ENCODE measurements at regions not wholly inside any gene's neighbourhood (a gene's known extent, or its start where the extent isn't known, plus 50 kb on each side); places are given as distances from the start of the nearest gene placed in this dataset.
A peak's percentile ranks its signal among the peaks of the same experiment; 100 is the strongest.

GRCh38 chr21:31473685-31474345 is 129.8 kb upstream of the TIAM1 start:
- no peak for DNase-seq
- Mint-ChIP-seq H3K36me3 (no peaks in the 10 kb centered on the region), H3K9me3 (peaks cover 0 to 7% (median 4%) of the 10 kb centered on the region in 7 donors), H3K4me1 (peaks cover 4% of the 10 kb centered on the region), H3K27ac (peak overlapping the region in 1 of 7 donors; percentile 32), H3K27me3 (ENCODE audit: low read depth in 3 of 3) (peaks cover 0 to 9% (median 0%) of the 10 kb centered on the region in 3 donors), H3K4me3 (no peak overlapping the region)
- TF ChIP-seq, protein P1, sequence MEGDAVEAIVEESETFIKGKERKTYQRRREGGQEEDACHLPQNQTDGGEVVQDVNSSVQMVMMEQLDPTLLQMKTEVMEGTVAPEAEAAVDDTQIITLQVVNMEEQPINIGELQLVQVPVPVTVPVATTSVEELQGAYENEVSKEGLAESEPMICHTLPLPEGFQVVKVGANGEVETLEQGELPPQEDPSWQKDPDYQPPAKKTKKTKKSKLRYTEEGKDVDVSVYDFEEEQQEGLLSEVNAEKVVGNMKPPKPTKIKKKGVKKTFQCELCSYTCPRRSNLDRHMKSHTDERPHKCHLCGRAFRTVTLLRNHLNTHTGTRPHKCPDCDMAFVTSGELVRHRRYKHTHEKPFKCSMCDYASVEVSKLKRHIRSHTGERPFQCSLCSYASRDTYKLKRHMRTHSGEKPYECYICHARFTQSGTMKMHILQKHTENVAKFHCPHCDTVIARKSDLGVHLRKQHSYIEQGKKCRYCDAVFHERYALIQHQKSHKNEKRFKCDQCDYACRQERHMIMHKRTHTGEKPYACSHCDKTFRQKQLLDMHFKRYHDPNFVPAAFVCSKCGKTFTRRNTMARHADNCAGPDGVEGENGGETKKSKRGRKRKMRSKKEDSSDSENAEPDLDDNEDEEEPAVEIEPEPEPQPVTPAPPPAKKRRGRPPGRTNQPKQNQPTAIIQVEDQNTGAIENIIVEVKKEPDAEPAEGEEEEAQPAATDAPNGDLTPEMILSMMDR (IDR thresholded peaks at IDR 0.05), result no peak
- intact Hi-C loops (cut with micrococcal nuclease), result no loop called here
- H3K4me1 ChIP-seq (ENCODE audit: control insufficient read depth in 1 of 2, insufficient read depth in 2 of 2, low read length in 2 of 2), result peaks cover 0 to 7% of the 10 kb centered on the region in 2 donors
- H3K9ac ChIP-seq (ENCODE audit: insufficient read depth, low read length, poor library complexity, severe bottlenecking), result no peak overlapping the region
- no peak overlapping the region for H2AFZ ChIP-seq (ENCODE audit: insufficient read depth, low read depth, low read length, poor library complexity, severe bottlenecking)
- WGBS (ENCODE audit: insufficient coverage), result 93% methylated on average over 2 of the region's 8 CpGs
- H3K79me2 ChIP-seq (ENCODE audit: insufficient read depth, low read length), result no peaks in the 10 kb centered on the region
- no peak overlapping the region for H3K4me2 ChIP-seq (replicated peaks; ENCODE audit: extremely low read depth, low read length, poor library complexity, severe bottlenecking)
- no peaks in the 10 kb centered on the region for H3K36me3 ChIP-seq (replicated peaks in 1 of 2; ENCODE audit: control insufficient read depth in 1 of 2, insufficient read depth in 2 of 2, low read length in 2 of 2)
- H3K27me3 ChIP-seq (ENCODE audit: control insufficient read depth in 2 of 2, insufficient read depth in 2 of 2, low read length in 2 of 2), result no peaks in the 10 kb centered on the region
- H3K9me3 ChIP-seq (replicated peaks in 1 of 2; ENCODE audit: control insufficient read depth in 1 of 2, insufficient read depth in 1 of 2, low read length in 2 of 2), result no peaks in the 10 kb centered on the region
- no peak overlapping the region for H3K27ac ChIP-seq (ENCODE audit: low read depth in 1 of 2, low read length in 2 of 2)
- H4K20me1 ChIP-seq (ENCODE audit: insufficient read depth, low read length), result no peaks in the 10 kb centered on the region
- H3K4me3 ChIP-seq (replicated peaks in 1 of 3; ENCODE audit: low read depth in 2 of 3, low read length in 3 of 3), result no peak overlapping the region

GRCh38 chr21:31471865-31472264 is 127.8 kb upstream of the TIAM1 start:
- TF ChIP-seq, protein P1 (IDR thresholded peaks at IDR 0.05), result no peak
- Mint-ChIP-seq H3K4me1 (no peaks in the 10 kb centered on the region), H3K27me3 (ENCODE audit: low read depth in 3 of 3) (peaks cover 0 to 7% (median 0%) of the 10 kb centered on the region in 3 donors), H3K4me3 (no peak overlapping the region), H3K27ac (no peak overlapping the region), H3K36me3 (no peaks in the 10 kb centered on the region), H3K9me3 (peaks cover 0 to 6% (median 1%) of the 10 kb centered on the region in 7 donors)
- Histone ChIP-seq H3K36me3 (replicated peaks in 1 of 2; ENCODE audit: control insufficient read depth in 1 of 2, insufficient read depth in 2 of 2, low read length in 2 of 2) (no peaks in the 10 kb centered on the region), H4K20me1 (ENCODE audit: insufficient read depth, low read length) (no peaks in the 10 kb centered on the region), H3K4me1 (ENCODE audit: control insufficient read depth in 1 of 2, insufficient read depth in 2 of 2, low read length in 2 of 2) (no peaks in the 10 kb centered on the region), H3K4me3 (replicated peaks in 1 of 3; ENCODE audit: low read depth in 2 of 3, low read length in 3 of 3) (no peak overlapping the region), H3K4me2 (replicated peaks; ENCODE audit: extremely low read depth, low read length, poor library complexity, severe bottlenecking) (no peak overlapping the region), H2AFZ (ENCODE audit: insufficient read depth, low read depth, low read length, poor library complexity, severe bottlenecking) (no peak overlapping the region), H3K79me2 (ENCODE audit: insufficient read depth, low read length) (no peaks in the 10 kb centered on the region), H3K27me3 (ENCODE audit: control insufficient read depth in 2 of 2, insufficient read depth in 2 of 2, low read length in 2 of 2) (no peaks in the 10 kb centered on the region), H3K27ac (ENCODE audit: low read depth in 1 of 2, low read length in 2 of 2) (no peak overlapping the region), H3K9ac (ENCODE audit: insufficient read depth, low read length, poor library complexity, severe bottlenecking) (no peak overlapping the region), H3K9me3 (replicated peaks in 1 of 2; ENCODE audit: control insufficient read depth in 1 of 2, insufficient read depth in 1 of 2, low read length in 2 of 2) (no peaks in the 10 kb centered on the region)
- no peak for DNase-seq
- intact Hi-C loops (cut with micrococcal nuclease), result no loop called here
- 100% methylated on average over 1 of the region's 4 CpGs for WGBS (ENCODE audit: insufficient coverage)

All from CD14-positive monocyte (primary cell).